ENCODE measurements at regions not wholly inside any gene's neighbourhood (a gene's known extent, or its start where the extent isn't known, plus 50 kb on each side); places are given as distances from the start of the nearest gene placed in this dataset.

DNA sequence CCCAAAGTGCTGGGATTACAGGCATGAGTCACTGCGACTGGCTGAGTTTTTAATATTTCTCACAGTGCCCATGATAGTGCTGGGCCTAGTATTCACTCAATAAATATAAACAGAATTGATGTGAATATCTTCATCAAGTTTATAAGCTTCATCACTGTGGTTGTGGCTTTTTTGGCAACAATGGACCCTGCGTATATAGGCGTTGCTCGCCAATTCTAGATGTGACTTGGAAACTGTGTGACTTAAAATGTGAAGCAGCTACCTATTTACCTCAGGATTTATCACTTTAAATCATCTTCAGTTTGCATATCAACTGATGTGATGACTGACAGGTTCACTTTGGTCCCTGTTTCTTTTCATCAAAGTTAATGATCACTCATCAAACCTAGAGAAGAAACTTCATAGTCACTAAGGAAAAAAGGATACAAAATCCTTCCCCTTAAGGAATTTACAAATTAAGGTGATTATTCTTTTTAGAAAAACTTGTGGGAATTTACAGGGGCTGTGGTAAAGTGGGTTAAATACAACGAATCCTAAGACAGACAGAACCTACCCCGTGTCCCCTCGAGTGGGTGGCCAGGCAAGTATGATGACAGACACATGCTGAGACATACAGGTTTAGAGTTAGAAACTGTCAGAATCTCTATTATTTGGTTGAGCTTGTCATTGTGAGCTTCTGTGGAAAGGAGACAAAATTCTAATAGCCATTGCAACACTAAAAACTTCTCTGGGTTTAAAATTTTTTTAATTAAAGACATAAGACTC is 101.3 kb downstream of the AKAP11 start:
- H3K9me3 ChIP-seq, result no peaks in the 10 kb centered on the region
- no peak for DNase-seq (ENCODE audit: low read depth in 1 of 2, low spot score in 1 of 2)
- H3K4me3 ChIP-seq, result no peak overlapping the region
- 44% methylated on average over 7 of the region's 7 CpGs for WGBS (ENCODE audit: missing lambda C conversion rate)
- no peak for ATAC-seq
- H3K4me1 ChIP-seq, result no peaks in the 10 kb centered on the region
- H3K4me2 ChIP-seq, result no peak overlapping the region
- H3K27ac ChIP-seq, result no peak overlapping the region
- no peak for FAIRE-seq
- TF ChIP-seq HDAC2 (IDR thresholded peaks at IDR 0.05), result no peak
- no peak for TF ChIP-seq POLR2AphosphoS2 (conservative IDR thresholded peaks at IDR 0.05; ENCODE audit: low read length)
- no peak for TF ChIP-seq NFE2L2 (conservative IDR thresholded peaks at IDR 0.05; ENCODE audit: low read length)
- TF ChIP-seq FOSL2 (IDR thresholded peaks at IDR 0.05), result no peak
- TF ChIP-seq FOSL2 (CRISPR knock-in tag; IDR thresholded peaks at IDR 0.05), result no peak
- TF ChIP-seq NPAS2 (CRISPR knock-in tag; IDR thresholded peaks at IDR 0.05; ENCODE audit: borderline replicate concordance), result no peak
- no peak for TF ChIP-seq RCOR1 (IDR thresholded peaks at IDR 0.05; ENCODE audit: low read depth, low read length)
- TF ChIP-seq, protein P1, sequence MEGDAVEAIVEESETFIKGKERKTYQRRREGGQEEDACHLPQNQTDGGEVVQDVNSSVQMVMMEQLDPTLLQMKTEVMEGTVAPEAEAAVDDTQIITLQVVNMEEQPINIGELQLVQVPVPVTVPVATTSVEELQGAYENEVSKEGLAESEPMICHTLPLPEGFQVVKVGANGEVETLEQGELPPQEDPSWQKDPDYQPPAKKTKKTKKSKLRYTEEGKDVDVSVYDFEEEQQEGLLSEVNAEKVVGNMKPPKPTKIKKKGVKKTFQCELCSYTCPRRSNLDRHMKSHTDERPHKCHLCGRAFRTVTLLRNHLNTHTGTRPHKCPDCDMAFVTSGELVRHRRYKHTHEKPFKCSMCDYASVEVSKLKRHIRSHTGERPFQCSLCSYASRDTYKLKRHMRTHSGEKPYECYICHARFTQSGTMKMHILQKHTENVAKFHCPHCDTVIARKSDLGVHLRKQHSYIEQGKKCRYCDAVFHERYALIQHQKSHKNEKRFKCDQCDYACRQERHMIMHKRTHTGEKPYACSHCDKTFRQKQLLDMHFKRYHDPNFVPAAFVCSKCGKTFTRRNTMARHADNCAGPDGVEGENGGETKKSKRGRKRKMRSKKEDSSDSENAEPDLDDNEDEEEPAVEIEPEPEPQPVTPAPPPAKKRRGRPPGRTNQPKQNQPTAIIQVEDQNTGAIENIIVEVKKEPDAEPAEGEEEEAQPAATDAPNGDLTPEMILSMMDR (IDR thresholded peaks at IDR 0.05), result no peak
- TF ChIP-seq, protein P2, sequence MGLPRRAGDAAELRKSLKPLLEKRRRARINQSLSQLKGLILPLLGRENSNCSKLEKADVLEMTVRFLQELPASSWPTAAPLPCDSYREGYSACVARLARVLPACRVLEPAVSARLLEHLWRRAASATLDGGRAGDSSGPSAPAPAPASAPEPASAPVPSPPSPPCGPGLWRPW (IDR thresholded peaks at IDR 0.05), result no peak
- no peak for TF ChIP-seq ZFP36 (IDR thresholded peaks at IDR 0.05; ENCODE audit: borderline replicate concordance, partially characterized antibody)
- no peak for TF ChIP-seq CBX2 (IDR thresholded peaks at IDR 0.05; ENCODE audit: borderline replicate concordance, low read depth)
- TF ChIP-seq RARB (CRISPR knock-in tag; IDR thresholded peaks at IDR 0.05), result no peak
- no peak for TF ChIP-seq TP53 (CRISPR knock-in tag; IDR thresholded peaks at IDR 0.05)
- no peak for TF ChIP-seq SREBF2 (IDR thresholded peaks at IDR 0.05)
- ChIA-PET CTCF (no interaction called here), POLR2A (no interaction called here)

DNA sequence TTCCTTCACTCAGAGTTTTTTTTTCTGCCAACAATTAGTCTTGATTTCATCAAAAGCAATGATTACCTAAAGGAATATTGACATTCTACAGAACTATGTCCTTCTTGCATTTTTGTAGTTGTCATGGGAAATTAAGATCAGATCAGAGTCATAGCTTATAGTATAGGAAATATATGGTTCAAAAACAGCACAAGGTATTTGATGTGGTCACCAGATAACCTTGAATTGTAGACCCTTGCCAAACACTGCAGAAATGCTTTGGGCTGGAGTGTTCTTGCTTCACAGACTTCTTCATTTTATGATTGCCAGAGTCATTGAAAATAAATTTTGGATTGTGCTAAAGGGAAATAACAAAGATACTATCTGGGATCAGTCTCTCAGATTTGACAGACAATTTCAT is 103.7 kb downstream of the AKAP11 start:
- ATAC-seq, result no peak
- no peak for DNase-seq (ENCODE audit: low read depth in 1 of 2, low spot score in 1 of 2)
- no peak for FAIRE-seq
- H3K9me3 ChIP-seq, result no peaks in the 10 kb centered on the region
- no peak overlapping the region for H3K27ac ChIP-seq
- POLR2A ChIA-PET, result no interaction called here
- H3K4me3 ChIP-seq, result no peak overlapping the region
- no peak overlapping the region for H3K4me2 ChIP-seq
- no peaks in the 10 kb centered on the region for H3K4me1 ChIP-seq
- TF ChIP-seq MAZ (IDR thresholded peaks at IDR 0.05; ENCODE audit: borderline replicate concordance, low read depth, low read length) (no peak), POLR2AphosphoS2 (conservative IDR thresholded peaks at IDR 0.05; ENCODE audit: low read length) (no peak), SMC3 (IDR thresholded peaks at IDR 0.05) (no peak), FOSB (CRISPR knock-in tag; IDR thresholded peaks at IDR 0.05) (no peak), TFCP2L1 (CRISPR knock-in tag; IDR thresholded peaks at IDR 0.05) (no peak), RARB (CRISPR knock-in tag; IDR thresholded peaks at IDR 0.05) (no peak), RFX5 (IDR thresholded peaks at IDR 0.05) (no peak), CHD4 (IDR thresholded peaks at IDR 0.05; ENCODE audit: borderline replicate concordance) (no peak), HOXB13 (CRISPR knock-in tag; IDR thresholded peaks at IDR 0.05; ENCODE audit: low read depth) (no peak), EHMT2 (IDR thresholded peaks at IDR 0.05; ENCODE audit: low read depth) (no peak), JUNB (IDR thresholded peaks at IDR 0.05) (no peak)
- TF ChIP-seq, protein P3, sequence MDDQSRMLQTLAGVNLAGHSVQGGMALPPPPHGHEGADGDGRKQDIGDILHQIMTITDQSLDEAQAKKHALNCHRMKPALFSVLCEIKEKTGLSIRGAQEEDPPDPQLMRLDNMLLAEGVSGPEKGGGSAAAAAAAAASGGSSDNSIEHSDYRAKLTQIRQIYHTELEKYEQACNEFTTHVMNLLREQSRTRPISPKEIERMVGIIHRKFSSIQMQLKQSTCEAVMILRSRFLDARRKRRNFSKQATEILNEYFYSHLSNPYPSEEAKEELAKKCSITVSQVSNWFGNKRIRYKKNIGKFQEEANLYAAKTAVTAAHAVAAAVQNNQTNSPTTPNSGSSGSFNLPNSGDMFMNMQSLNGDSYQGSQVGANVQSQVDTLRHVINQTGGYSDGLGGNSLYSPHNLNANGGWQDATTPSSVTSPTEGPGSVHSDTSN (IDR thresholded peaks at IDR 0.05), result no peak
- TF ChIP-seq, protein P4, sequence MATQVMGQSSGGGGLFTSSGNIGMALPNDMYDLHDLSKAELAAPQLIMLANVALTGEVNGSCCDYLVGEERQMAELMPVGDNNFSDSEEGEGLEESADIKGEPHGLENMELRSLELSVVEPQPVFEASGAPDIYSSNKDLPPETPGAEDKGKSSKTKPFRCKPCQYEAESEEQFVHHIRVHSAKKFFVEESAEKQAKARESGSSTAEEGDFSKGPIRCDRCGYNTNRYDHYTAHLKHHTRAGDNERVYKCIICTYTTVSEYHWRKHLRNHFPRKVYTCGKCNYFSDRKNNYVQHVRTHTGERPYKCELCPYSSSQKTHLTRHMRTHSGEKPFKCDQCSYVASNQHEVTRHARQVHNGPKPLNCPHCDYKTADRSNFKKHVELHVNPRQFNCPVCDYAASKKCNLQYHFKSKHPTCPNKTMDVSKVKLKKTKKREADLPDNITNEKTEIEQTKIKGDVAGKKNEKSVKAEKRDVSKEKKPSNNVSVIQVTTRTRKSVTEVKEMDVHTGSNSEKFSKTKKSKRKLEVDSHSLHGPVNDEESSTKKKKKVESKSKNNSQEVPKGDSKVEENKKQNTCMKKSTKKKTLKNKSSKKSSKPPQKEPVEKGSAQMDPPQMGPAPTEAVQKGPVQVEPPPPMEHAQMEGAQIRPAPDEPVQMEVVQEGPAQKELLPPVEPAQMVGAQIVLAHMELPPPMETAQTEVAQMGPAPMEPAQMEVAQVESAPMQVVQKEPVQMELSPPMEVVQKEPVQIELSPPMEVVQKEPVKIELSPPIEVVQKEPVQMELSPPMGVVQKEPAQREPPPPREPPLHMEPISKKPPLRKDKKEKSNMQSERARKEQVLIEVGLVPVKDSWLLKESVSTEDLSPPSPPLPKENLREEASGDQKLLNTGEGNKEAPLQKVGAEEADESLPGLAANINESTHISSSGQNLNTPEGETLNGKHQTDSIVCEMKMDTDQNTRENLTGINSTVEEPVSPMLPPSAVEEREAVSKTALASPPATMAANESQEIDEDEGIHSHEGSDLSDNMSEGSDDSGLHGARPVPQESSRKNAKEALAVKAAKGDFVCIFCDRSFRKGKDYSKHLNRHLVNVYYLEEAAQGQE (IDR thresholded peaks at IDR 0.05), result no peak
- TF ChIP-seq, protein P5, sequence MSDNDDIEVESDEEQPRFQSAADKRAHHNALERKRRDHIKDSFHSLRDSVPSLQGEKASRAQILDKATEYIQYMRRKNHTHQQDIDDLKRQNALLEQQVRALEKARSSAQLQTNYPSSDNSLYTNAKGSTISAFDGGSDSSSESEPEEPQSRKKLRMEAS (IDR thresholded peaks at IDR 0.05), result no peak
- TF ChIP-seq, protein P6, sequence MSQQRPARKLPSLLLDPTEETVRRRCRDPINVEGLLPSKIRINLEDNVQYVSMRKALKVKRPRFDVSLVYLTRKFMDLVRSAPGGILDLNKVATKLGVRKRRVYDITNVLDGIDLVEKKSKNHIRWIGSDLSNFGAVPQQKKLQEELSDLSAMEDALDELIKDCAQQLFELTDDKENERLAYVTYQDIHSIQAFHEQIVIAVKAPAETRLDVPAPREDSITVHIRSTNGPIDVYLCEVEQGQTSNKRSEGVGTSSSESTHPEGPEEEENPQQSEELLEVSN (IDR thresholded peaks at IDR 0.05; ENCODE audit: borderline replicate concordance, low read depth), result no peak
- TF ChIP-seq, protein P7, sequence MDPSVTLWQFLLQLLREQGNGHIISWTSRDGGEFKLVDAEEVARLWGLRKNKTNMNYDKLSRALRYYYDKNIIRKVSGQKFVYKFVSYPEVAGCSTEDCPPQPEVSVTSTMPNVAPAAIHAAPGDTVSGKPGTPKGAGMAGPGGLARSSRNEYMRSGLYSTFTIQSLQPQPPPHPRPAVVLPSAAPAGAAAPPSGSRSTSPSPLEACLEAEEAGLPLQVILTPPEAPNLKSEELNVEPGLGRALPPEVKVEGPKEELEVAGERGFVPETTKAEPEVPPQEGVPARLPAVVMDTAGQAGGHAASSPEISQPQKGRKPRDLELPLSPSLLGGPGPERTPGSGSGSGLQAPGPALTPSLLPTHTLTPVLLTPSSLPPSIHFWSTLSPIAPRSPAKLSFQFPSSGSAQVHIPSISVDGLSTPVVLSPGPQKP (IDR thresholded peaks at IDR 0.05; ENCODE audit: low read depth, low read length), result no peak
- CTCF ChIA-PET, result no interaction called here
